Fibroblast of villous mesenchyme (primary cell): ENCODE measurements at regions not wholly inside any gene's neighbourhood (a gene's known extent, or its start where the extent isn't known, plus 50 kb on each side); places are given as distances from the start of the nearest gene placed in this dataset.
"Not testable (repeated sequence)": the region's sequence is repeated elsewhere in the genome, so short reads cannot be mapped to it uniquely, and the experiment has no call there.

Experiments used
- DNase-seq: peaks from one replicate; pipeline ENCODE4 v3.0.0-alpha.2; 2010; ENCODE audit warnings: low read depth
- H3K4me3 ChIP-seq: 2 replicates; pipeline ENCODE4 v1.5.1; 2011; ENCODE audit warnings: low read depth, mild to moderate bottlenecking, low read length
- CTCF ChIP-seq: IDR thresholded peaks from 2 replicates; pipeline ENCODE4 v1.5.1; 2012; ENCODE audit warnings: low read depth, mild to moderate bottlenecking, low read length; ENCODE audit not compliant: insufficient read depth

- no peak for DNase-seq
- no peak for TF ChIP-seq CTCF
- H3K4me3 ChIP-seq, result no peak overlapping the region
Measured at GRCh38 chr6:134637282-134637681, 312.6 kb downstream of the ALDH8A1 start.

- TF ChIP-seq CTCF, result no peak
- DNase-seq, result no peak
Measured at GRCh38 chr6:134636186-134636799, 313.6 kb downstream of the ALDH8A1 start.

GRCh38 chr6:134634966-134635365 is 314.9 kb downstream of the ALDH8A1 start:
- TF ChIP-seq CTCF, result no peak
- no peak overlapping the region for H3K4me3 ChIP-seq
- DNase-seq, result no peak

More at GRCh38 chr6:134636186-134636799, 313.6 kb downstream of the ALDH8A1 start:
- H3K4me3 ChIP-seq, result no peak overlapping the region

- TF ChIP-seq CTCF, result no peak
- no peak overlapping the region for H3K4me3 ChIP-seq
- DNase-seq, result no peak
Measured at GRCh38 chr6:134634466-134634865, 315.4 kb downstream of the ALDH8A1 start.

GRCh38 chr6:134632982-134633940 is 315.3 kb upstream of the SGK1 start:
- DNase-seq, result peak; percentile 82

GRCh38 chr6:134632024-134632423 is 314.1 kb upstream of the SGK1 start:
- DNase-seq, result no peak
- no peak for TF ChIP-seq CTCF
- no peak overlapping the region for H3K4me3 ChIP-seq

More at GRCh38 chr6:134632982-134633940, 315.3 kb upstream of the SGK1 start:
- H3K4me3 ChIP-seq, result not testable (repeated sequence)

GRCh38 chr6:134631398-134631924 is 313.5 kb upstream of the SGK1 start:
- no peak for DNase-seq
- no peak for TF ChIP-seq CTCF
- H3K4me3 ChIP-seq, result no peak overlapping the region
